ENCODE measurements at regions not wholly inside any gene's neighbourhood (a gene's known extent, or its start where the extent isn't known, plus 50 kb on each side); places are given as distances from the start of the nearest gene placed in this dataset.

GRCh38 chr6:68342286-68342685 lies 292.8 kb upstream of the ADGRB3 start:
- no peak for TF ChIP-seq CTCF (conservative IDR thresholded peaks at IDR 0.05; ENCODE audit: low read depth, low read length)
- TF ChIP-seq EZH2 (IDR thresholded peaks at IDR 0.05; ENCODE audit: borderline replicate concordance, low read depth, low read length, poor library complexity, severe bottlenecking), result no peak

Data from A673 (cell line).